K562 (cell line): ENCODE measurements at regions not wholly inside any gene's neighbourhood (a gene's known extent, or its start where the extent isn't known, plus 50 kb on each side); places are given as distances from the start of the nearest gene placed in this dataset.

Experiments
- ATAC-seq: fragments of 200-7000 bp; cut with Tn5 transposase; 3 replicates; pipeline ENCODE4 v1.9.1; 2020; ENCODE audit warnings: moderate library complexity
- BruUV-seq: library from RNA; stranded (reverse); fragments of 400-500 nt; replicated peaks from 2 replicates; lab custom pipeline; 2021; lab: Mats Ljungman, UMichigan
- CTCF ChIA-PET: fragments of 300-600 bp; formaldehyde crosslinking; extraction: SDS; loops from one replicate; lab custom pipeline; 2021; ENCODE audit warnings: low intra/inter-chr PET ratio; lab: Yijun Ruan, JAX
- POLR2A ChIA-PET: fragments of 300-600, 350-650 bp; sonication (Branson Sonifier 250); formaldehyde crosslinking; extraction: SDS; loops from one replicate; lab custom pipeline; 2021; ENCODE audit warnings: antibody characterized with exemption, inconsistent platforms; lab: Yijun Ruan, JAX
- DNase-seq, 4 experiments: peaks; one replicate each; pipeline versions ENCODE4 v3.0.0 to v3.0.0-alpha.2; 2011 to 2018; ENCODE audit warnings: low spot score in 3 of 4, mixed read lengths in 3 of 4; ENCODE audit errors: extremely low read depth in 1 of 4
- FAIRE-seq: peaks from 2 replicates; lab custom pipeline; 2011; peaks lifted over from hg19 to GRCh38; lab: Jason Lieb, UNC
- H2AFZ ChIP-seq: 2 replicates; pipeline ENCODE4 v1.6.0; 2011; ENCODE audit warnings: low read depth, low read length, control low read depth, inconsistent platforms
- H3K27ac ChIP-seq: fragments of 200-600 bp; 3 replicates; pipeline ENCODE4 v1.8.0; 2011; ENCODE audit warnings: low read depth, mild to moderate bottlenecking, control low read depth, inconsistent platforms, low read length, moderate library complexity, mixed read lengths; ENCODE audit errors: extremely low read depth
- H3K27me3 ChIP-seq, 2 experiments: fragments of 300-600 bp in 1 of 2; 2 replicates in 1 of 2; 3 replicates in 1 of 2; pipeline versions ENCODE4 v1.6.0 to v1.8.0; 2011; ENCODE audit warnings: inconsistent platforms in 2 of 2, low read length in 2 of 2, mild to moderate bottlenecking in 1 of 2, mixed read lengths in 1 of 2, moderate library complexity in 1 of 2; ENCODE audit not compliant: control insufficient read depth in 2 of 2, insufficient read depth in 2 of 2
- H3K36me3 ChIP-seq: fragments of 300-600 bp; 3 replicates; pipeline ENCODE4 v1.8.0; 2011; ENCODE audit warnings: mild to moderate bottlenecking, low read length, inconsistent platforms; ENCODE audit not compliant: control insufficient read depth, insufficient read depth
- H3K4me1 ChIP-seq, 2 experiments: fragments of 200-600 bp in 1 of 2; replicated peaks in 1 of 2; 2 replicates in 1 of 2; 3 replicates in 1 of 2; pipeline versions ENCODE4 v1.5.1 to v1.8.0; 2011; ENCODE audit warnings: inconsistent platforms in 2 of 2, low read length in 2 of 2, mild to moderate bottlenecking in 1 of 2, mixed read lengths in 1 of 2, moderate library complexity in 1 of 2; ENCODE audit not compliant: control insufficient read depth in 2 of 2, insufficient read depth in 2 of 2
- H3K4me2 ChIP-seq: 2 replicates; pipeline ENCODE4 v1.6.1; 2011; ENCODE audit warnings: low read length, control low read depth, inconsistent platforms, mixed read lengths; ENCODE audit not compliant: insufficient read depth
- H3K4me3 ChIP-seq: fragments of 200-600 bp; sonication (generic), shearing (Covaris generic); 2 replicates; pipeline ENCODE4 v1.5.1; 2016; ENCODE audit warnings: control low read depth, inconsistent platforms
- H3K79me2 ChIP-seq: fragments of 200-600 bp; 3 replicates; pipeline ENCODE4 v1.8.0; 2011; ENCODE audit warnings: low read length, inconsistent platforms; ENCODE audit not compliant: control insufficient read depth, insufficient read depth
- H3K9ac ChIP-seq, 2 experiments: 2 replicates each; pipeline versions ENCODE4 v1.6.0 to v1.6.1; 2011; ENCODE audit warnings: low read depth in 2 of 2, low read length in 2 of 2, control low read depth in 1 of 2, inconsistent platforms in 1 of 2, mild to moderate bottlenecking in 1 of 2, mixed read lengths in 1 of 2; ENCODE audit not compliant: insufficient read depth in 1 of 2
- H3K9me1 ChIP-seq: one replicate; pipeline ENCODE4 v1.6.0; 2011; ENCODE audit warnings: inconsistent platforms, mild to moderate bottlenecking, low read length, moderate library complexity; ENCODE audit not compliant: control insufficient read depth, insufficient read depth
- H3K9me3 ChIP-seq: replicated peaks from 2 replicates; pipeline ENCODE4 v1.5.1; 2011; ENCODE audit warnings: low read depth, low read length, inconsistent platforms; ENCODE audit not compliant: control insufficient read depth, insufficient read depth
- H4K20me1 ChIP-seq: replicated peaks from 2 replicates; pipeline ENCODE4 v1.6.1; 2011; ENCODE audit warnings: low read length, inconsistent platforms, mixed read lengths; ENCODE audit not compliant: control insufficient read depth, insufficient read depth
- DACH1 ChIP-seq: fragments of 450-650 bp; IDR thresholded peaks from 2 replicates; pipeline ENCODE4 v1.6.1; 2018; ENCODE audit not compliant: partially characterized antibody
- EHMT2 ChIP-seq: fragments of 450-650 bp; IDR thresholded peaks from 2 replicates; pipeline ENCODE4 v1.6.1; 2018; ENCODE audit warnings: antibody characterized with exemption
- HIVEP1 ChIP-seq: fragments of 250-450 bp; sonication (Bioruptor Pico); IDR thresholded peaks from 2 replicates; pipeline ENCODE4 v1.4.0; 2020; ENCODE audit warnings: mild to moderate bottlenecking
- ILF3 ChIP-seq: fragments of 450-650 bp; IDR thresholded peaks from 2 replicates; pipeline ENCODE4 v1.6.1; 2018; ENCODE audit warnings: antibody characterized with exemption, mild to moderate bottlenecking, moderate library complexity, borderline replicate concordance
- MCM3 ChIP-seq: fragments of 450-650 bp; IDR thresholded peaks from 2 replicates; pipeline ENCODE4 v1.6.1; 2016
- NFYB ChIP-seq: IDR thresholded peaks from 2 replicates; pipeline ENCODE4 v1.6.1; 2011; ENCODE audit warnings: mild to moderate bottlenecking, moderate library complexity; ENCODE audit not compliant: insufficient read length; ENCODE audit errors: extremely low read depth
- NR1H2 ChIP-seq: sonication (generic); formaldehyde crosslinking; IDR thresholded peaks from 2 replicates; pipeline ENCODE4 v1.4.0; 2020; ENCODE audit warnings: mild to moderate bottlenecking, missing genetic modification reagents
- NR2F6 ChIP-seq: fragments of 450-650 bp; formaldehyde crosslinking; IDR thresholded peaks from 2 replicates; pipeline ENCODE4 v1.4.0; 2020; ENCODE audit warnings: mild to moderate bottlenecking
- ZBED1 ChIP-seq: IDR thresholded peaks from 2 replicates; pipeline ENCODE4 v1.6.1; 2014
- ZBTB1 ChIP-seq: sonication (generic); formaldehyde crosslinking; IDR thresholded peaks from 2 replicates; pipeline ENCODE4 v1.8.1; 2023; ENCODE audit warnings: missing genetic modification reagents, low read depth, mild to moderate bottlenecking, borderline replicate concordance
- ZNF507 ChIP-seq: conservative IDR thresholded peaks from 2 replicates; pipeline ENCODE4 v1.6.1; 2017; ENCODE audit warnings: missing genetic modification characterization, missing compliant biosample characterization
- ZNF695 ChIP-seq: fragments of 450-650 bp; formaldehyde crosslinking; IDR thresholded peaks from 2 replicates; pipeline ENCODE4 v1.4.0; 2020; ENCODE audit warnings: mild to moderate bottlenecking, moderate library complexity
- ZNF79 ChIP-seq: fragments of 250-450 bp; sonication (Bioruptor Pico); IDR thresholded peaks from 2 replicates; pipeline ENCODE4 v1.4.0; 2020; ENCODE audit warnings: low read depth, mild to moderate bottlenecking, moderate library complexity
- ZSCAN32 ChIP-seq: fragments of 450-650 bp; formaldehyde crosslinking; IDR thresholded peaks from 2 replicates; pipeline ENCODE4 v1.4.0; 2020; ENCODE audit warnings: mild to moderate bottlenecking, moderate library complexity
- WGBS: fragments of 100-300 bp; shearing (Covaris generic); methylation state at CpG from one replicate; pipeline ENCODE4 v1.1.6; 2016; ENCODE audit warnings: low coverage, mixed read lengths; ENCODE audit not compliant: insufficient coverage; ENCODE audit errors: missing lambda C conversion rate; 5-methylcytosine and 5-hydroxymethylcytosine counted together
- in situ Hi-C: fragments of 300-500 bp; cut with MboI; formaldehyde crosslinking; loops from 4 replicates; pipeline ENCODE4 v1.15.0; 2018; ENCODE audit warnings: inconsistent platforms, mixed read lengths
- intact Hi-C: fragments of 100-400 bp; cut with micrococcal nuclease; formaldehyde crosslinking; loops from 2 replicates; pipeline ENCODE4 v1.14.2; 2022
- TF ChIP-seq, protein P1 (sequence below): fragments of 450-650 bp; conservative IDR thresholded peaks from 2 replicates; pipeline ENCODE4 v1.6.1; 2016; ENCODE audit warnings: missing genetic modification characterization, low read depth, mild to moderate bottlenecking, missing compliant biosample characterization, moderate library complexity
- TF ChIP-seq, protein P2 (sequence below): sonication (generic); formaldehyde crosslinking; IDR thresholded peaks from 2 replicates; pipeline ENCODE4 v1.8.0; 2022; ENCODE audit warnings: mild to moderate bottlenecking, missing genetic modification reagents

DNA sequence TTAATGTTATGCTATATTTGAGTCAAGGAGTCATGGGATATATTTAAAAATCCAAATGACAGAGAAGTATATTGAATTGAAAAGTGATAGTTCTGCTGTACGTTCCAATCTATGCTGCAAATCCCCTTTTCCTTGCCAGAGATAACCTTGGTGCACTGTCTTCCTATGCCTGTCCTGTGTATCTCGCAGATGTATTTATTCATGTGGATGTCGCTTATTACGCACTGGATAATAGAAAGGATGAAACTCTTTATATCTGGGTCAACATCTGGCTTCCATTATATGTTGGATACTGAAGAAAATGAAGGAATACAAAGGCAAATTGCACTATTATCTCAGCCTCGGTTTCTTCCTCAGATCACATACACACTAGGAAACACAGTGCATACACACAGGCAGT is 331.3 kb downstream of the BCKDHB start:
- FAIRE-seq, result no peak
- no peak overlapping the region for H3K4me3 ChIP-seq
- H3K27me3 ChIP-seq, result no peaks in the 10 kb centered on the region
- WGBS, result 0% methylated on average over 5 of the region's 5 CpGs
- H3K4me2 ChIP-seq, result no peak overlapping the region
- H3K36me3 ChIP-seq, result no peaks in the 10 kb centered on the region
- CTCF ChIA-PET, result no interaction called here
- no TSS peak for BruUV-seq
- H3K9me3 ChIP-seq, result no peaks in the 10 kb centered on the region
- TF ChIP-seq ZNF79 (no peak), ZBTB1 (CRISPR knock-in tag) (no peak), NR1H2 (CRISPR knock-in tag) (no peak)
- TF ChIP-seq, protein P1, sequence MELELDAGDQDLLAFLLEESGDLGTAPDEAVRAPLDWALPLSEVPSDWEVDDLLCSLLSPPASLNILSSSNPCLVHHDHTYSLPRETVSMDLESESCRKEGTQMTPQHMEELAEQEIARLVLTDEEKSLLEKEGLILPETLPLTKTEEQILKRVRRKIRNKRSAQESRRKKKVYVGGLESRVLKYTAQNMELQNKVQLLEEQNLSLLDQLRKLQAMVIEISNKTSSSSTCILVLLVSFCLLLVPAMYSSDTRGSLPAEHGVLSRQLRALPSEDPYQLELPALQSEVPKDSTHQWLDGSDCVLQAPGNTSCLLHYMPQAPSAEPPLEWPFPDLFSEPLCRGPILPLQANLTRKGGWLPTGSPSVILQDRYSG (tag), result no peak
- no peaks in the 10 kb centered on the region for H4K20me1 ChIP-seq
- no peak overlapping the region for H3K9ac ChIP-seq
- no peak overlapping the region for H2AFZ ChIP-seq
- ATAC-seq, result no peak
- no peak for DNase-seq
- in situ Hi-C loops, result no loop called here
- POLR2A ChIA-PET, result no interaction called here
- H3K27ac ChIP-seq, result no peak overlapping the region
- no peaks in the 10 kb centered on the region for H3K79me2 ChIP-seq
- intact Hi-C loops, result no loop called here
- H3K9me1 ChIP-seq, result no peaks in the 10 kb centered on the region
- no peaks in the 10 kb centered on the region for H3K4me1 ChIP-seq

DNA sequence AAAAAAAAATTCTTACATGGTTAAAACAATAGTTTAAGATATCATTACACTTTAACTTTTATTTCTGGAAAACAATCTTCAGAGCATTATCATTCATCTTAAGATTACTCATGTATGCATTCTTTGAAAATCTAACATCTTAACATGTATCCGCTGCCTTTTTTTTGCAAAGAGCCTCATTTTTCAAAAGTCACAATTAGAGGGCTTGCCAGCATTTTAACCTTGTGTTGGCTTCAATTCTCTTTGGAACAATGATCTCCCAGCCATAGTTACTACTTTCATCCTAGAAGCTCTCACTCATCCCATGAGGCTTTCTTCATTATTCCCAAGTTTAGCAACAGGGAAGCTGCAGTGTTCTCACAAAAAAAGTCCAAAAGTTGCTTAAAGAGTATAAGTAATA is 330.8 kb downstream of the BCKDHB start:
- intact Hi-C loops, result no loop called here
- no peaks in the 10 kb centered on the region for H3K4me1 ChIP-seq
- FAIRE-seq, result no peak
- TF ChIP-seq ZBED1 (no peak), ILF3 (no peak), NR2F6 (CRISPR knock-in tag) (no peak), EHMT2 (no peak), MCM3 (no peak), HIVEP1 (no peak), ZSCAN32 (CRISPR knock-in tag) (no peak), ZNF507 (no peak), NFYB (no peak), ZNF695 (CRISPR knock-in tag) (no peak), DACH1 (no peak)
- TF ChIP-seq, protein P2, sequence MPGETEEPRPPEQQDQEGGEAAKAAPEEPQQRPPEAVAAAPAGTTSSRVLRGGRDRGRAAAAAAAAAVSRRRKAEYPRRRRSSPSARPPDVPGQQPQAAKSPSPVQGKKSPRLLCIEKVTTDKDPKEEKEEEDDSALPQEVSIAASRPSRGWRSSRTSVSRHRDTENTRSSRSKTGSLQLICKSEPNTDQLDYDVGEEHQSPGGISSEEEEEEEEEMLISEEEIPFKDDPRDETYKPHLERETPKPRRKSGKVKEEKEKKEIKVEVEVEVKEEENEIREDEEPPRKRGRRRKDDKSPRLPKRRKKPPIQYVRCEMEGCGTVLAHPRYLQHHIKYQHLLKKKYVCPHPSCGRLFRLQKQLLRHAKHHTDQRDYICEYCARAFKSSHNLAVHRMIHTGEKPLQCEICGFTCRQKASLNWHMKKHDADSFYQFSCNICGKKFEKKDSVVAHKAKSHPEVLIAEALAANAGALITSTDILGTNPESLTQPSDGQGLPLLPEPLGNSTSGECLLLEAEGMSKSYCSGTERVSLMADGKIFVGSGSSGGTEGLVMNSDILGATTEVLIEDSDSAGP (CRISPR knock-in tag), result no peak

More for the DNA sequence above, 330.8 kb downstream of the BCKDHB start:
- no peak overlapping the region for H3K9ac ChIP-seq
- ChIA-PET CTCF (no interaction called here), POLR2A (no interaction called here)
- ATAC-seq (no peak), DNase-seq (no peak)
- H3K4me2 ChIP-seq, result no peak overlapping the region
- H3K27ac ChIP-seq, result no peak overlapping the region
- H2AFZ ChIP-seq, result no peak overlapping the region
- in situ Hi-C loops, result no loop called here
- H3K27me3 ChIP-seq, result no peaks in the 10 kb centered on the region
- no peaks in the 10 kb centered on the region for H4K20me1 ChIP-seq
- H3K36me3 ChIP-seq, result no peaks in the 10 kb centered on the region
- WGBS, result 15% methylated on average over 1 of the region's 1 CpG
- H3K4me3 ChIP-seq, result no peak overlapping the region
- BruUV-seq, result no TSS peak
- H3K9me3 ChIP-seq, result no peaks in the 10 kb centered on the region
- no peaks in the 10 kb centered on the region for H3K9me1 ChIP-seq
- H3K79me2 ChIP-seq, result no peaks in the 10 kb centered on the region
